ENCODE measurements at regions not wholly inside any gene's neighbourhood (a gene's known extent, or its start where the extent isn't known, plus 50 kb on each side); places are given as distances from the start of the nearest gene placed in this dataset.

- Histone ChIP-seq H3K36me3 (no peaks in the 10 kb centered on the region), H3K4me3 (no peak overlapping the region), H3K27ac (no peak overlapping the region), H3K4me1 (no peaks in the 10 kb centered on the region), H3K9me3 (no peaks in the 10 kb centered on the region), H3K27me3 (no peaks in the 10 kb centered on the region)
- no peak for TF ChIP-seq POLR2A (IDR thresholded peaks at IDR 0.05)
- no peak for TF ChIP-seq CTCF (IDR thresholded peaks at IDR 0.05)
- intact Hi-C loops (cut with DNase I) = no loop called here
- 78 to 82% methylated on average over 10 of the region's 10 CpGs for WGBS, 2 donors
- no peak for DNase-seq
Observed at GRCh38 chr6:139828751-139829519, 454.5 kb upstream of the CITED2 start.

- H3K27ac ChIP-seq = no peak overlapping the region
- TF ChIP-seq POLR2A (IDR thresholded peaks at IDR 0.05) (no peak), CTCF (IDR thresholded peaks at IDR 0.05) (no peak)
- WGBS, 2 donors = 83 to 87% methylated on average over 5 of the region's 5 CpGs
- intact Hi-C loops (cut with DNase I) = no loop called here
- DNase-seq = no peak
- no peaks in the 10 kb centered on the region for H3K36me3 ChIP-seq
- peaks cover 0 to 8% (median 0%) of the 10 kb centered on the region in 3 donors for H3K4me1 ChIP-seq
- H3K27me3 ChIP-seq = no peaks in the 10 kb centered on the region
- no peak overlapping the region for H3K4me3 ChIP-seq
- H3K9me3 ChIP-seq = no peaks in the 10 kb centered on the region
Observed at GRCh38 chr6:139825935-139826374, 451.5 kb upstream of the CITED2 start.

GRCh38 chr6:139824864-139825263 lies 450.4 kb upstream of the CITED2 start:
- WGBS, 2 donors = 78 to 83% methylated on average over 2 of the region's 2 CpGs
- no peak overlapping the region for H3K27ac ChIP-seq
- intact Hi-C loops (cut with DNase I) = no loop called here
- no peaks in the 10 kb centered on the region for H3K36me3 ChIP-seq
- no peak for TF ChIP-seq POLR2A (IDR thresholded peaks at IDR 0.05)
- TF ChIP-seq CTCF (IDR thresholded peaks at IDR 0.05) = no peak
- no peaks in the 10 kb centered on the region for H3K27me3 ChIP-seq
- no peak overlapping the region for H3K4me3 ChIP-seq
- H3K4me1 ChIP-seq = peaks cover 0 to 8% (median 0%) of the 10 kb centered on the region in 3 donors
- no peak for DNase-seq
- no peaks in the 10 kb centered on the region for H3K9me3 ChIP-seq

- H3K27me3 ChIP-seq = no peaks in the 10 kb centered on the region
- TF ChIP-seq POLR2A (IDR thresholded peaks at IDR 0.05) (no peak), CTCF (IDR thresholded peaks at IDR 0.05) (no peak)
- no peaks in the 10 kb centered on the region for H3K9me3 ChIP-seq
- no peak overlapping the region for H3K4me3 ChIP-seq
- DNase-seq = no peak
- no peaks in the 10 kb centered on the region for H3K36me3 ChIP-seq
- H3K4me1 ChIP-seq = peaks cover 0 to 8% (median 0%) of the 10 kb centered on the region in 3 donors
- 71 to 75% methylated on average over 1 of the region's 1 CpG for WGBS, 2 donors
- intact Hi-C loops (cut with DNase I) = no loop called here
- H3K27ac ChIP-seq = no peak overlapping the region
Observed at GRCh38 chr6:139823808-139824126, 449.3 kb upstream of the CITED2 start.

- Histone ChIP-seq H3K4me1 (peaks cover 0 to 8% (median 0%) of the 10 kb centered on the region in 3 donors), H3K27me3 (no peaks in the 10 kb centered on the region), H3K36me3 (no peaks in the 10 kb centered on the region), H3K27ac (no peak overlapping the region), H3K4me3 (no peak overlapping the region), H3K9me3 (no peaks in the 10 kb centered on the region)
- no peak for DNase-seq
- intact Hi-C loops (cut with DNase I) = no loop called here
- WGBS, 2 donors = 71 to 74% methylated on average over 5 of the region's 5 CpGs
- TF ChIP-seq CTCF (IDR thresholded peaks at IDR 0.05) = no peak
- no peak for TF ChIP-seq POLR2A (IDR thresholded peaks at IDR 0.05)
Observed at GRCh38 chr6:139823099-139823807, 448.8 kb upstream of the CITED2 start.
